ENCODE measurements at regions not wholly inside any gene's neighbourhood (a gene's known extent, or its start where the extent isn't known, plus 50 kb on each side); places are given as distances from the start of the nearest gene placed in this dataset.
"Not testable (repeated sequence)": the region's sequence is repeated elsewhere in the genome, so short reads cannot be mapped to it uniquely, and the experiment has no call there.

GRCh38 chr5:72654231-72654630, 147.0 kb upstream of the ZNF366 start:
- ChIA-PET CTCF (no interaction called here), POLR2A (no interaction called here)

- POLR2A ChIA-PET = no interaction called here
- CTCF ChIA-PET = no interaction called here
Measured at GRCh38 chr5:72653586-72653985, 146.4 kb upstream of the ZNF366 start.

- CTCF ChIA-PET = no interaction called here
- POLR2A ChIA-PET = no interaction called here
Measured at GRCh38 chr5:72651779-72652178, 144.6 kb upstream of the ZNF366 start.

GRCh38 chr5:72651109-72651508, 143.9 kb upstream of the ZNF366 start:
- ChIA-PET CTCF (no interaction called here), POLR2A (no interaction called here)

- POLR2A ChIA-PET = no interaction called here
Measured at GRCh38 chr5:72649449-72649848, 142.2 kb upstream of the ZNF366 start.

GRCh38 chr5:72648480-72648879, 141.3 kb upstream of the ZNF366 start:
- CTCF ChIA-PET = no interaction called here
- POLR2A ChIA-PET = no interaction called here

More at GRCh38 chr5:72649449-72649848, 142.2 kb upstream of the ZNF366 start:
- CTCF ChIA-PET = no interaction called here

- ChIA-PET POLR2A (no interaction called here), CTCF (no interaction called here)
Measured at GRCh38 chr5:72647806-72648205, 140.6 kb upstream of the ZNF366 start.

GRCh38 chr5:72646246-72646866, 139.1 kb upstream of the ZNF366 start:
- ChIA-PET CTCF (no interaction called here), POLR2A (no interaction called here)

GRCh38 chr5:72645064-72645846, 138.0 kb upstream of the ZNF366 start:
- ChIA-PET POLR2A (no interaction called here), CTCF (no interaction called here)

GRCh38 chr5:72644296-72644695, 137.1 kb upstream of the ZNF366 start:
- ChIA-PET POLR2A (no interaction called here), CTCF (no interaction called here)

- CTCF ChIA-PET = no interaction called here
- POLR2A ChIA-PET = no interaction called here
Measured at GRCh38 chr5:72641164-72641563, 134.0 kb upstream of the ZNF366 start.

GRCh38 chr5:72637058-72637457, 129.8 kb upstream of the ZNF366 start:
- POLR2A ChIA-PET = no interaction called here

GRCh38 chr5:72636565-72636964, 129.4 kb upstream of the ZNF366 start:
- POLR2A ChIA-PET, CTCF ChIA-PET: not testable (repeated sequence)

More at GRCh38 chr5:72637058-72637457, 129.8 kb upstream of the ZNF366 start:
- CTCF ChIA-PET = no interaction called here

GRCh38 chr5:72634444-72634843, 127.2 kb upstream of the ZNF366 start:
- CTCF ChIA-PET = no interaction called here
- POLR2A ChIA-PET = no interaction called here

GRCh38 chr5:72633649-72634048, 126.4 kb upstream of the ZNF366 start:
- CTCF ChIA-PET = no interaction called here
- POLR2A ChIA-PET = no interaction called here

GRCh38 chr5:72633041-72633445, 125.8 kb upstream of the ZNF366 start:
- ChIA-PET CTCF (no interaction called here), POLR2A (no interaction called here)

GRCh38 chr5:72630721-72631120, 123.5 kb upstream of the ZNF366 start:
- ChIA-PET CTCF (no interaction called here), POLR2A (no interaction called here)

GRCh38 chr5:72630081-72630480, 122.9 kb upstream of the ZNF366 start:
- ChIA-PET CTCF (no interaction called here), POLR2A (no interaction called here)

GRCh38 chr5:72628771-72629371, 121.7 kb upstream of the ZNF366 start:
- POLR2A ChIA-PET = no interaction called here
- CTCF ChIA-PET = no interaction called here

GRCh38 chr5:72625332-72625731, 118.1 kb upstream of the ZNF366 start:
- POLR2A ChIA-PET = no interaction called here
- CTCF ChIA-PET = no interaction called here

GRCh38 chr5:72624641-72625236, 117.5 kb upstream of the ZNF366 start:
- ChIA-PET POLR2A (no interaction called here), CTCF (no interaction called here)
